GM19328 (cell line): ENCODE measurements at regions not wholly inside any gene's neighbourhood (a gene's known extent, or its start where the extent isn't known, plus 50 kb on each side); places are given as distances from the start of the nearest gene placed in this dataset.
"Not testable (repeated sequence)": the region's sequence is repeated elsewhere in the genome, so short reads cannot be mapped to it uniquely, and the experiment has no call there.

Experiments
- ATAC-seq: cut with Tn5 transposase; IDR thresholded peaks from one replicate; pipeline ENCODE4 v1.9.1; 2021; ENCODE audit warnings: mild to moderate bottlenecking, moderate library complexity; ENCODE audit not compliant: unreplicated experiment

- no peak for ATAC-seq
Measured at GRCh38 chr14:31911160-31911559, 165.9 kb upstream of the ARHGAP5 start.

DNA sequence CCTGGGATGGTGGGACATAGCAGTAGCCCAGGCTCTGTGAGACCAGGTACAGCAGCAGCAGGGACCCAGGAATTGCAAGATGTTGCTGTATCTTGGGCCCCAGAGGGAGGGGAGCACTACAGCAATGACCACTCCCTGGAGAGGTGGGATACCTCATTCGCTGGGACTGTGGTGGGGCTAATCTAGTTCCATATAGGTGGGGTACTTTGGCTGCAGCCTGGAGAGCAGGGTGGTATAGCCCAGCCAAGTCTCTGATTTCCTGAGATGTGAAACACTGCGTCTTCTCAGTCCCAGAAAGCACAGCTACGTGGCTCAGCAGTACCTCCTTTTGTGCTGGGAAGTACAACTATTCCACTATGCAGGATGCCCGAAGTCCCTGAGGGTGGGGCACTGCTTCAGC lies 163.7 kb upstream of the ARHGAP5 start:
- no peak for ATAC-seq

- ATAC-seq = not testable (repeated sequence)
Measured at GRCh38 chr14:31918289-31918688, 158.8 kb upstream of the ARHGAP5 start.

- no peak for ATAC-seq
Measured at GRCh38 chr14:31920001-31920400, 157.1 kb upstream of the ARHGAP5 start.

DNA sequence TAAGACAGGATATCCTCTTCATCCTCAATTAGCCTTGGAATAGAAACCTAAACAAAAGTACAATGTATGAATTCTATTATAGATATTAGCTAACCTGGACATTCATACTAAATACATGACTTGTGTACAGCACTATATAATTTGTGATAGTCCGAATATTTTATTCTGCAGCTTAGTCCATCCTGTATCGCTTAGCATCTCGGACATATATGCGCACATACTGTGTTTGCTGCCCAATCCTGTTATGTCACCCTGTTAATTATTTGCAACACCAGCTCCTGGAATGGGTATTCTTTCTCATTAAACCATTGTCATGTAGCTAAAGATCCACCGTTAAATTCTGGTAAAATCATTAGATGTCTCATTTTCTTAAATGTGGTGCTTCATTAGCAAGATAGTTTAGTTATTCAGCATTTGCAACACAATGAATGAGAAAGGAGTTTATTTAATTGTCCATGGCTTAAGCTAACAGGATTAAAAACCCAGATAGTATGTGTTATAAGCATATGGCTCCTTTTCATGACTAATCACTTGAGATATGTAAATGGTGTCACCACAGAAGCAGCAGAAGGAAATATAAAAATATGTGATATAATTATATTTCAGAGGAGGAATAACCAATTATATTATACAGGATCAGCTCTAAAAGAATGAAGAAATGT lies 156.0 kb upstream of the ARHGAP5 start:
- ATAC-seq = no peak

GRCh38 chr14:31921721-31922120 lies 155.4 kb upstream of the ARHGAP5 start:
- no peak for ATAC-seq

DNA sequence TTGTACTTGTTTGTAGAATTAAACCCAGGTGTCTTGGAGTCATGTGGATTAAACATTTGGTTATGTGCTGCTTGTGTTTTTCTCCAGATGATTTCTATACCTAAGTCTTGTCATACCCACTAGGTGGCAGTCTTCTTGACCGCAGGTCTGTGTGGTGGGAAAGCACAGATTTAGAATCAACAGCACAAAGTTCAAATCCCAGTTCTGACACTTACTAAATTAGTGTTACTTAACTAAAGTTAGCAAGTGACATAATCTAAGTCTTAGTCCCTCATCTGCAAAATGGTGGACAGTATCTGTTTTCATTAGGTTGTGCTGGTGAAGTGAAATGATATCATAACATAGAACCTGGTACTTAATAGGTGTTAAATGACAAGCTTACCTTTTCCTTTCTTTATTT lies 151.0 kb upstream of the ARHGAP5 start:
- ATAC-seq = no peak

GRCh38 chr14:31926652-31927347 lies 150.3 kb upstream of the ARHGAP5 start:
- ATAC-seq = no peak

DNA sequence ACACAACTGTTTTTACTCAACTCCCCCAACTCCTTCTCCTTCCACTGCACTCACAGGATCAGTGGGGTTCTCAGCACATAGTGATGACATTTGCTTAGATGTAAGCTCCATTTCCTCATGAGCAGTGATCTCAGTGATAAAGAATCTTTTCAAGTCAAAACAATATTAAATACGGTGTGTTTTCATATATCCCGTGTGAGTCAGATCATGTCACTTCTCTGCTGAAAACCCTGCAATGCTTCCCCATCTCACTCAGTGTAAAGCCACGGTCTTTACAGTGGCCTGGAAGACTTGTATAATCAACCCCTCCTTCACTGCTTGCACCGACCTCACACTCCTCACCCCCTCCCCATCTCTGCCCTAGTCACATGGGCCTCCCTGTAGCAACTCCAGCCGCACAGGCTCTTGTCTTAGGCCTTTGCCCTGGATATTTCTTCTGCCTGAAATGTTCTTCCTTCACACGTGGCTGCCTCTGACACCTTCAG lies 149.7 kb upstream of the ARHGAP5 start:
- no peak for ATAC-seq

DNA sequence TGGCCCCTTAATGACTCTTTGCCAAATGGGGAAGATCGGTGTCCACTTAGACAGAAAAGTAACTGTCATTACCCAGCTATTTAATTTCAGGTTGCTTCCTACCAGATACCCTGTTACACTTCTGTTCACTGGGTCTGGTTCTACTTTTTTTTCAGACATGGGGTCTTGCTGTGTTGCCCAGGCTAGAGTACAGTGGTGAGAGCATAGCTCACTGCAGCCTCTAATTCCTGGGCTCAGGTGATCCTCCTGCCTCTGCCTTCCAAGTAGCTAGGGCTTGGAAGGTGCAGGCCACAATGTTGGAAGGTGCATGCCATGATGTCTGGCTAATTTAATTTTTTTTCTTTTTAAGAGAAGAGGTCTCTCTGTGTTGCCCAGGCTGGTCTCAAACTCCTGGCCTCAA lies 147.0 kb upstream of the ARHGAP5 start:
- no peak for ATAC-seq

DNA sequence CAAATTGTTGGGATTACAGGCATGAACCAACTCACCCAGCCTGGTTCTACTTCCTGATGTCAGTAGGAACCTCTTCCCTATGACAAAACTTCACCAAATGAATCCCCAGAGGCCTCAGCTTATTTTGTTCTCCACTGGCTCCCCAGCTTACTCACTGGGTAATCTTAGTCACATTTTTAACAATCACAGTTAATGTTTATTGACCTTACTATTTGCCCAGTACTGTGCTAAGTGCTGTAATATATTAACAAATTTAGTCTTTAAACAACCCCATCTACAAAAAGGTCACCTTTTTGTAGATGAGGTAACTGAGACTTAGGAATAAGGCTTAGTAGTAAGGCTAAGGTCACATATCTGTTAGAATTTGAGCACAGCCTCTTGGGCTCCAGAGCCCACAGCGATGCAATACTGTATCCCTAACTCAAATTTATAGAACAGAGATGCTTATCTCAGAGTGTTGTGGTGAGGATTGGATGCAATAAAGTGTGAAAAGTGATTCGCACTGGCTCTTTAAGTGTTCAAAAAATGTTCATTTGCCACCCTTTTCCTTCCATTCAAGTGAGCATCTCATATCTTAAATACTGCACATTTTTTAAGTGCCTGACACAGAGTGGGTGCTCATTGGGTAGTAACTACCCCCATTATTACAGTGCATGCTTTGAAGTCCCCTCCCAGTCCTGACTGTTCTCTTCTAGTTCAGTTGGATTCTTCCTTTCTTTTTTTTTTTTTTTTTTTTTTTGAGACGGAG lies 146.4 kb upstream of the ARHGAP5 start:
- ATAC-seq = no peak

GRCh38 chr14:31932675-31933074 lies 144.4 kb upstream of the ARHGAP5 start:
- no peak for ATAC-seq

- no peak for ATAC-seq
Measured at GRCh38 chr14:31933716-31934115, 143.4 kb upstream of the ARHGAP5 start.

DNA sequence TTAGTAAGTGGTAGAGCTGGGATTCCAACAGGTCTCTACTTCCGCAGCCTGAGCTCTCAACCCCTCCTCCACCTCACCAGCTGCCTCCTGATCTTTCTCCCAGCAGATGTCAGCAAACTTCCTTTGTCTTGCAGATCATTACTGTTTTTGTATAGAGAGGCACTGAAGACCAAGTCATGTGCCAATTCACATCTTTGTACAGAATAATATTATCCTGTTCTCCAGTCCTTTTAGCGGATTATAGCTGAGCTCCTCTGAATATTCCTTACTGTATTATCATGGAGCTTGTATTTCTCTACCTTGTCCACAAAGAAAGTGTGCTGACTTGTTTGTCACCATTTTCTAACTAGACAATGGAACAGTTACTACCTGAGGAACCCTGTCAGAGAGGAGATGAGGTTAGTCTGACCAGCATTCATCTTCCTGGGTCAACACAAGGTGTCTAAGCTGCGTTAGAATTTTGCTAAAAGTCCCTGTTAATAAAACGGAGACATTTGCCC lies 142.3 kb upstream of the ARHGAP5 start:
- ATAC-seq = no peak

- ATAC-seq = no peak
Measured at GRCh38 chr14:31935391-31935790, 141.7 kb upstream of the ARHGAP5 start.

- ATAC-seq = no peak
Measured at GRCh38 chr14:31936115-31936514, 141.0 kb upstream of the ARHGAP5 start.

DNA sequence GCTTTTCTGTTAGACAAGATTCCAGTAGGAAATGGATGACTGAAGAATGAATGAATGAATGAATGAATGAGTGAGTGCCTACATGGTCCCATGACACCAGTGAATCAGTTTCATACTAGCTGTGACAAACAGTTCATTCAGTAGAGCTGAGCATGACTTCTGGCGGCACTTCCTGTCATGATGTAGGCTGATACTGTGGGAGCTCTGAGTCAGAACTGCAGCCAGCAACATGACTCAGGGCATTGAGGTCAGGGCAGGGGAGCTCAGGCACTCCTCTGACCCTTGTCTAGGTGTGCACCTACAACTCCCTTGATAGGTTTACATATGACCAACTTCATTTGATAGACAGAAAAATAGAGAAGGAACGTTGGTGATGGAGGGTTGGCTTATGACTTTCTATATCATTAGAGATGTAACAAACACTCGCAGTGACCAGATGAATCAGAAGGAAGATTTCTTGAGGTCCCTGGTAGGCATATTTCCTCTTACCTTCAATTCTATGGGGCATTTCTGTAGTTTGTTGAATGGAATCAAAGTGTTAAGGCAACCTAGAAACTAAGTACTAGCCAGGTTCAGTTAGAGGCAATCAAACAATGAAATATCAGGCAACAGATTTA lies 139.3 kb upstream of the ARHGAP5 start:
- ATAC-seq = peak; percentile 94

GRCh38 chr14:31939934-31940333 lies 137.2 kb upstream of the ARHGAP5 start:
- ATAC-seq = no peak

DNA sequence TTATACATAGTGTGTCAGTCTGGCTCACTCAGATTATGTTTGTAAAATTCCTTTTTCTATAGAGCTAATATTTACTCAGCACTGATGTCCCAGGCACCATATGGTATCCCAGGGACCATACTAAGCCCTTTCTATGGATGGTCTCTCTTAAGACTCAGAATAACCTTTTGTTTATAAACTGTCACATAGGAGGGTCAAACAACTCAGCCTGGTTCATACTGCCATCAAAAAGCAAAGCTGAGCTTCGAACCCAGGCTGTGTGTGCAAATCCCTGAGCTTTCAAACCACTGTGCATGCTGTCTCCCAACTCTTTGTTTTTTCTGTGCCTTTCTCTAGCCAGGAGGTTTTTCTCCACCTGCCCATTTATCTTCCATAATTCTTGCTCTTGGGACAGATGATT lies 135.6 kb upstream of the ARHGAP5 start:
- no peak for ATAC-seq

DNA sequence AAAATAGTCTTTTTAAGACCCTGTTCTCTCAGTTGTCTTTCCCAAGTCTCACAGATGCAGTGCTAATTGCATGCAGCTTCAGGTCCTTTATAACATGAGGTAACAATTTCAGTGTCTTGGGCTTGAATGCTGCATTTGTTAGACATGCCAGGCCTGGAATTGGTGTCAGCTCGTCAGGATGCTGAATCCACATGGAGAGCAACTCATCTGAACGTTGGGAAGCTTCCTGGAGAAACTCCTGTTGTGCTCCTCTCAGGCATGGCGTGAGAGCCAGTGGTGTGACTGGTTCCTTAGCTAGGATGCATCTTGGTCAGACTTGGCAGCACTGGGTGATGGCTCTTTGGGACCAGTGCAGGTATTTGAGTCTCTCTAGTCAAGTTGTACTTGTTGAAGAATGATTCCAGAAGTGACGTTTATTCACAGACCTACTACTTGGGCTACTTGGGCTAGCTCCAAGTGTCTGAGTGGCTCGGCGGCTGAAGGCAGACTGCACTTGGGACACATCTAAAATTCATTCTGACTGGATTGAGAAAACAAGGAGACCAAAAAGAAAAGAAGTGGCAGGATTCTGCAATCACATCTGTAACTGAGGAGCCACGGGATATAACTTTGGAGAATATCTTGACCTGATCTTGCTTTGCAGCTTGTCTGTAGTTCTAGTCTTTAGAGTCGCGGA lies 134.8 kb upstream of the ARHGAP5 start:
- no peak for ATAC-seq
